HCT116 (cell line): ENCODE measurements at regions not wholly inside any gene's neighbourhood (a gene's known extent, or its start where the extent isn't known, plus 50 kb on each side); places are given as distances from the start of the nearest gene placed in this dataset.

ENCODE experiments used
- ATAC-seq: fragments of 200-7000 bp; cut with Tn5 transposase; 2 replicates; pipeline ENCODE4 v1.9.1; 2020; ENCODE audit warnings: mild to moderate bottlenecking, moderate library complexity
- BruUV-seq: library from RNA; stranded (reverse); fragments of 400-500 nt; replicated peaks from 2 replicates; lab custom pipeline; 2021; lab: Mats Ljungman, UMichigan
- CTCF ChIA-PET: fragments of 300-600 bp; sonication (Branson Sonifier 250); formaldehyde crosslinking; loops from one replicate; lab custom pipeline; 2021; ENCODE audit warnings: antibody characterized with exemption; lab: Charles Lee
- POLR2A ChIA-PET: fragments of 300-600, 350-600 bp; sonication (Branson Sonifier 250); formaldehyde crosslinking; loops from one replicate; lab custom pipeline; 2021; ENCODE audit warnings: antibody characterized with exemption; lab: Charles Lee
- RAD21 ChIA-PET, 2 experiments: fragments of 300-600 bp; sonication (Branson Sonifier 250); formaldehyde crosslinking; loops; one replicate each; lab custom pipeline; 2023; ENCODE audit warnings: low total read pairs in 2 of 2; ENCODE audit not compliant: uncharacterized antibody in 2 of 2, unreplicated experiment in 2 of 2, low non-redundant PET in 1 of 2; lab: Charles Lee
- DNase-seq: peaks from one replicate; pipeline ENCODE4 v3.0.0-alpha.2; 2010; ENCODE audit warnings: low read depth, low spot score
- H2AFZ ChIP-seq: fragments of 200-600 bp; shearing (Covaris generic), sonication (generic); 2 replicates; pipeline ENCODE4 v1.6.1; 2017; ENCODE audit warnings: low read depth, mixed run types, mixed read lengths, antibody characterized with exemption, low read length; ENCODE audit not compliant: poor library complexity, severe bottlenecking
- H3K27ac ChIP-seq: 2 replicates; pipeline ENCODE4 v1.5.1; 2012; ENCODE audit warnings: low read depth, low read length
- H3K27me3 ChIP-seq: fragments of 200-600 bp; sonication (generic); 2 replicates; pipeline ENCODE4 v1.6.1; 2016; ENCODE audit warnings: mixed run types, low read length, mixed read lengths; ENCODE audit not compliant: insufficient read depth
- H3K36me3 ChIP-seq, 2 experiments: fragments of 200-500 bp in 1 of 2; fragments of 200-600 bp in 1 of 2; sonication (Bioruptor generic) in 1 of 2; sonication (generic) in 1 of 2; 2 replicates each; pipeline versions ENCODE4 v1.5.1 to v1.6.1; 2014 to 2016; ENCODE audit warnings: low read length in 2 of 2, inconsistent platforms in 1 of 2, mixed read lengths in 1 of 2, mixed run types in 1 of 2; ENCODE audit not compliant: insufficient read depth in 2 of 2, control insufficient read depth in 1 of 2
- H3K4me1 ChIP-seq, 2 experiments: fragments of 200-600 bp in 1 of 2; sonication (generic) in 1 of 2; 2 replicates each; pipeline versions ENCODE4 v1.5.1 to v1.6.1; 2012 to 2017; ENCODE audit warnings: low read length in 2 of 2, inconsistent platforms in 1 of 2, mild to moderate bottlenecking in 1 of 2, mixed read lengths in 1 of 2, mixed run types in 1 of 2, moderate library complexity in 1 of 2; ENCODE audit not compliant: insufficient read depth in 2 of 2, control insufficient read depth in 1 of 2
- H3K4me2 ChIP-seq: fragments of 200-600 bp; sonication (generic); 2 replicates; pipeline ENCODE4 v1.6.1; 2017; ENCODE audit warnings: mixed run types, low read length, mixed read lengths
- H3K4me3 ChIP-seq, 2 experiments: fragments of 200-600 bp in 1 of 2; sonication (generic) in 1 of 2; replicated peaks in 1 of 2; 2 replicates each; pipeline ENCODE4 v1.5.1; 2011 to 2016; ENCODE audit warnings: low read length in 2 of 2, control low read depth in 1 of 2, low read depth in 1 of 2, mild to moderate bottlenecking in 1 of 2, mixed read lengths in 1 of 2, mixed run types in 1 of 2
- H3K79me2 ChIP-seq: fragments of 200-600 bp; sonication (generic); 2 replicates; pipeline ENCODE4 v1.6.1; 2017; ENCODE audit warnings: mild to moderate bottlenecking, mixed run types, low read length, moderate library complexity, mixed read lengths; ENCODE audit not compliant: insufficient read depth
- H3K9ac ChIP-seq: fragments of 200-600 bp; sonication (generic); 2 replicates; pipeline ENCODE4 v1.6.1; 2016; ENCODE audit warnings: low read length, mixed read lengths
- H3K9me2 ChIP-seq: fragments of 200-600 bp; sonication (generic), shearing (Covaris generic); 2 replicates; pipeline ENCODE4 v1.6.1; 2017; ENCODE audit warnings: mixed run types, mild to moderate bottlenecking, moderate library complexity; ENCODE audit not compliant: insufficient read depth
- H3K9me3 ChIP-seq, 2 experiments: fragments of 200-500 bp in 1 of 2; fragments of 200-600 bp in 1 of 2; sonication (Bioruptor generic) in 1 of 2; sonication (generic) in 1 of 2; 2 replicates each; pipeline ENCODE4 v1.6.1; 2014 to 2017; ENCODE audit warnings: low read length in 2 of 2, mixed read lengths in 2 of 2, inconsistent platforms in 1 of 2, low read depth in 1 of 2, mild to moderate bottlenecking in 1 of 2, mixed run types in 1 of 2, moderate library complexity in 1 of 2; ENCODE audit not compliant: control insufficient read depth in 1 of 2, insufficient read depth in 1 of 2
- H4K20me1 ChIP-seq: fragments of 200-600 bp; sonication (generic), shearing (Covaris generic); 2 replicates; pipeline ENCODE4 v1.6.1; 2017; ENCODE audit warnings: mixed run types, mild to moderate bottlenecking, moderate library complexity; ENCODE audit not compliant: insufficient read depth
- CBX3 ChIP-seq: IDR thresholded peaks from 2 replicates; pipeline ENCODE4 v1.6.1; 2012; ENCODE audit warnings: low read depth
- CTCF ChIP-seq, 3 experiments: fragments of 200-600 bp in 1 of 3; sonication (generic) in 1 of 3; IDR thresholded peaks in 2 of 3; conservative IDR thresholded peaks in 1 of 3; 2 replicates each; pipeline ENCODE4 v1.5.1; 2012 to 2017; ENCODE audit warnings: low read depth in 2 of 3, low read length in 2 of 3, antibody characterized with exemption in 1 of 3, borderline replicate concordance in 1 of 3, control low read depth in 1 of 3, mild to moderate bottlenecking in 1 of 3, mixed read lengths in 1 of 3, mixed run types in 1 of 3, moderate library complexity in 1 of 3; ENCODE audit not compliant: insufficient read depth in 1 of 3
- EGR1 ChIP-seq: IDR thresholded peaks from 2 replicates; pipeline ENCODE4 v1.6.1; 2012; ENCODE audit warnings: low read depth
- ELF1 ChIP-seq: IDR thresholded peaks from 2 replicates; pipeline ENCODE4 v1.6.1; 2012; ENCODE audit warnings: low read depth, borderline replicate concordance
- EZH2 ChIP-seq: fragments of 200-600 bp; sonication (generic); IDR thresholded peaks from 2 replicates; pipeline ENCODE4 v1.6.1; 2017; ENCODE audit warnings: antibody characterized with exemption, mixed run types
- EZH2phosphoT487 ChIP-seq: fragments of 200-600 bp; IDR thresholded peaks from 2 replicates; pipeline ENCODE4 v1.6.1; 2018; ENCODE audit warnings: antibody characterized with exemption, borderline replicate concordance
- FOSL1 ChIP-seq: IDR thresholded peaks from 2 replicates; pipeline ENCODE4 v1.6.1; 2012; ENCODE audit warnings: low read depth
- JUND ChIP-seq: IDR thresholded peaks from 2 replicates; pipeline ENCODE4 v1.6.1; 2012
- POLR2A ChIP-seq: IDR thresholded peaks from 2 replicates; pipeline ENCODE4 v1.7.0; 2011; ENCODE audit warnings: borderline replicate concordance; ENCODE audit not compliant: insufficient read depth, insufficient read length; ENCODE audit errors: extremely low read depth
- POLR2AphosphoS5 ChIP-seq: IDR thresholded peaks from 2 replicates; pipeline ENCODE4 v1.6.1; 2011; ENCODE audit warnings: mild to moderate bottlenecking, low read depth, low read length, moderate library complexity
- RAD21 ChIP-seq: IDR thresholded peaks from 2 replicates; pipeline ENCODE4 v1.6.1; 2012; ENCODE audit warnings: low read depth, mild to moderate bottlenecking
- SIN3A ChIP-seq: IDR thresholded peaks from 2 replicates; pipeline ENCODE4 v1.6.1; 2012; ENCODE audit warnings: low read depth
- SP1 ChIP-seq: IDR thresholded peaks from 2 replicates; pipeline ENCODE4 v1.6.1; 2012; ENCODE audit warnings: low read depth
- SRF ChIP-seq: IDR thresholded peaks from 2 replicates; pipeline ENCODE4 v1.6.1; 2012; ENCODE audit warnings: low read depth
- TCF7L2 ChIP-seq: IDR thresholded peaks from 2 replicates; pipeline ENCODE4 v1.7.0; 2011; ENCODE audit warnings: borderline replicate concordance, inconsistent platforms; ENCODE audit not compliant: insufficient read depth, insufficient read length; ENCODE audit errors: extremely low read depth
- YY1 ChIP-seq: IDR thresholded peaks from 2 replicates; pipeline ENCODE4 v1.6.1; 2011; ENCODE audit warnings: low read length, low read depth, moderate library complexity, mild to moderate bottlenecking; ENCODE audit not compliant: insufficient replicate concordance; ENCODE audit errors: extremely low read depth
- ZFX ChIP-seq: fragments of 450-650 bp; IDR thresholded peaks from 2 replicates; pipeline ENCODE4 v1.6.1; 2017
- intact Hi-C: fragments of 100-400 bp; cut with micrococcal nuclease; formaldehyde crosslinking; loops from 2 replicates; pipeline ENCODE4 v1.10.0; 2022
- TF ChIP-seq, protein P1 (sequence below): IDR thresholded peaks from 2 replicates; pipeline ENCODE4 v1.6.1; 2012; ENCODE audit warnings: low read depth
- TF ChIP-seq, protein P2 (sequence below): IDR thresholded peaks from 2 replicates; pipeline ENCODE4 v1.6.1; 2011; ENCODE audit warnings: mild to moderate bottlenecking, low read length, moderate library complexity; ENCODE audit not compliant: insufficient replicate concordance; ENCODE audit errors: extremely low read depth
- TF ChIP-seq, protein P3 (sequence below): IDR thresholded peaks from 2 replicates; pipeline ENCODE4 v1.6.1; 2012

DNA sequence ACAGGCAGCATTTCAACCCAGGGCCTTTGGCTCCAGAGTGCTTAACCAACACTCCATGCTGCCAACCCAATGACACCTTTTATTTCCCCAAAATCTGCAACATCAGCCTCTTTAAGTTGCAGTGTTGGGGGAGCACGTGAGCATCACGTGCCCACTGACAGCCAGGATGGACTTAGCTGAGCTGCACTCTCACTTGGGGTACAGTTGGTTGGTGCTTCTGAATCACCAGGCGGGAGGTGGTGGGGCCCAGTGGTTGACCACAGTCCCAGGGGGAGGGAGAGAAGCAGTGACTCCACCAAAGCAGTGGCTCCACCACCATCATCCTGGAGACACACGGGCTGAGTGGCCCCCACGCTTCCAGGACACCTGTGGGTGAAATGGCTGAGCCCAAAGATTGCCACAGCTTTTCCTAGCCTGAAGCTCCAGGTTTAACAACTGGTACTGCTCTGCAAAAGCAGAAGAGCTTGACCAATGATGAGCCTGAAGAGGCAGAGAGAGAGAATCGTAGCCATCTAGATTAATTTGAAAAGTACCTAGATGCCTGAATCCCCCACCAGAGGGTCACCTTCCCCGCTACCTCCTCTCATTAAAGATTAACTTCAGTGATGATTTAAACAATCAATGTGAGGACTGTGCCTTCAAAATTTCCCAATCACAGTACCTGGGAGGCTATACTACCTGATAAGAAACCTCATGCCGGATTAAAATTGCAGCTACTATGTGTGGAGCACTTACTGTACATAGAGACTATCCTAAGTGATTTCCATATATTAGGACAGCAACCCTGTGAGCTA is 193.8 kb downstream of the FOXO1 start:
- CTCF ChIA-PET, result no interaction called here
- POLR2A ChIA-PET, result no interaction called here

More for the DNA sequence above, 193.8 kb downstream of the FOXO1 start:
- Histone ChIP-seq H3K4me3 (no peak overlapping the region), H3K79me2 (no peaks in the 10 kb centered on the region), H2AFZ (no peak overlapping the region), H3K9me3 (no peaks in the 10 kb centered on the region), H3K27ac (no peak overlapping the region), H3K36me3 (no peaks in the 10 kb centered on the region), H3K9ac (no peak overlapping the region)
- no peak for ATAC-seq
- BruUV-seq, result no TSS peak
- DNase-seq, result no peak
- TF ChIP-seq JUND (no peak), SP1 (no peak), CTCF (IDR thresholded peaks at IDR 0.05 in 2 of 3, conservative IDR thresholded peaks at IDR 0.05 in 1 of 3; ENCODE audit: borderline replicate concordance in 1 of 3, insufficient read depth in 1 of 3, low read depth in 2 of 3, low read length in 2 of 3) (no peak), RAD21 (no peak), YY1 (no peak), EGR1 (no peak), CBX3 (no peak), EZH2phosphoT487 (no peak), POLR2A (no peak), TCF7L2 (no peak), SRF (no peak), FOSL1 (no peak), SIN3A (no peak), POLR2AphosphoS5 (no peak), ZFX (no peak), ELF1 (no peak), EZH2 (no peak)
- TF ChIP-seq, protein P1, sequence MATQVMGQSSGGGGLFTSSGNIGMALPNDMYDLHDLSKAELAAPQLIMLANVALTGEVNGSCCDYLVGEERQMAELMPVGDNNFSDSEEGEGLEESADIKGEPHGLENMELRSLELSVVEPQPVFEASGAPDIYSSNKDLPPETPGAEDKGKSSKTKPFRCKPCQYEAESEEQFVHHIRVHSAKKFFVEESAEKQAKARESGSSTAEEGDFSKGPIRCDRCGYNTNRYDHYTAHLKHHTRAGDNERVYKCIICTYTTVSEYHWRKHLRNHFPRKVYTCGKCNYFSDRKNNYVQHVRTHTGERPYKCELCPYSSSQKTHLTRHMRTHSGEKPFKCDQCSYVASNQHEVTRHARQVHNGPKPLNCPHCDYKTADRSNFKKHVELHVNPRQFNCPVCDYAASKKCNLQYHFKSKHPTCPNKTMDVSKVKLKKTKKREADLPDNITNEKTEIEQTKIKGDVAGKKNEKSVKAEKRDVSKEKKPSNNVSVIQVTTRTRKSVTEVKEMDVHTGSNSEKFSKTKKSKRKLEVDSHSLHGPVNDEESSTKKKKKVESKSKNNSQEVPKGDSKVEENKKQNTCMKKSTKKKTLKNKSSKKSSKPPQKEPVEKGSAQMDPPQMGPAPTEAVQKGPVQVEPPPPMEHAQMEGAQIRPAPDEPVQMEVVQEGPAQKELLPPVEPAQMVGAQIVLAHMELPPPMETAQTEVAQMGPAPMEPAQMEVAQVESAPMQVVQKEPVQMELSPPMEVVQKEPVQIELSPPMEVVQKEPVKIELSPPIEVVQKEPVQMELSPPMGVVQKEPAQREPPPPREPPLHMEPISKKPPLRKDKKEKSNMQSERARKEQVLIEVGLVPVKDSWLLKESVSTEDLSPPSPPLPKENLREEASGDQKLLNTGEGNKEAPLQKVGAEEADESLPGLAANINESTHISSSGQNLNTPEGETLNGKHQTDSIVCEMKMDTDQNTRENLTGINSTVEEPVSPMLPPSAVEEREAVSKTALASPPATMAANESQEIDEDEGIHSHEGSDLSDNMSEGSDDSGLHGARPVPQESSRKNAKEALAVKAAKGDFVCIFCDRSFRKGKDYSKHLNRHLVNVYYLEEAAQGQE, result no peak
- TF ChIP-seq, protein P2, sequence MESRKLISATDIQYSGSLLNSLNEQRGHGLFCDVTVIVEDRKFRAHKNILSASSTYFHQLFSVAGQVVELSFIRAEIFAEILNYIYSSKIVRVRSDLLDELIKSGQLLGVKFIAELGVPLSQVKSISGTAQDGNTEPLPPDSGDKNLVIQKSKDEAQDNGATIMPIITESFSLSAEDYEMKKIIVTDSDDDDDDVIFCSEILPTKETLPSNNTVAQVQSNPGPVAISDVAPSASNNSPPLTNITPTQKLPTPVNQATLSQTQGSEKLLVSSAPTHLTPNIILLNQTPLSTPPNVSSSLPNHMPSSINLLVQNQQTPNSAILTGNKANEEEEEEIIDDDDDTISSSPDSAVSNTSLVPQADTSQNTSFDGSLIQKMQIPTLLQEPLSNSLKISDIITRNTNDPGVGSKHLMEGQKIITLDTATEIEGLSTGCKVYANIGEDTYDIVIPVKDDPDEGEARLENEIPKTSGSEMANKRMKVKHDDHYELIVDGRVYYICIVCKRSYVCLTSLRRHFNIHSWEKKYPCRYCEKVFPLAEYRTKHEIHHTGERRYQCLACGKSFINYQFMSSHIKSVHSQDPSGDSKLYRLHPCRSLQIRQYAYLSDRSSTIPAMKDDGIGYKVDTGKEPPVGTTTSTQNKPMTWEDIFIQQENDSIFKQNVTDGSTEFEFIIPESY, result no peak
- TF ChIP-seq, protein P3, sequence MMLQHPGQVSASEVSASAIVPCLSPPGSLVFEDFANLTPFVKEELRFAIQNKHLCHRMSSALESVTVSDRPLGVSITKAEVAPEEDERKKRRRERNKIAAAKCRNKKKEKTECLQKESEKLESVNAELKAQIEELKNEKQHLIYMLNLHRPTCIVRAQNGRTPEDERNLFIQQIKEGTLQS, result no peak
- TF ChIP-seq, all 23 proteins: peak for 0
- H4K20me1 ChIP-seq, result no peaks in the 10 kb centered on the region
- H3K4me1 ChIP-seq, result no peaks in the 10 kb centered on the region
- H3K9me2 ChIP-seq, result no peaks in the 10 kb centered on the region; the same call in 1 of the 2 replicates
- RAD21 ChIA-PET, result no interaction called here
- intact Hi-C loops, result no loop called here
- no peaks in the 10 kb centered on the region for H3K27me3 ChIP-seq
- no peak overlapping the region for H3K4me2 ChIP-seq
